ENCODE measurements at regions not wholly inside any gene's neighbourhood (a gene's known extent, or its start where the extent isn't known, plus 50 kb on each side); places are given as distances from the start of the nearest gene placed in this dataset.
A peak's percentile ranks its signal among the peaks of the same experiment; 100 is the strongest.
"Not testable (repeated sequence)": the region's sequence is repeated elsewhere in the genome, so short reads cannot be mapped to it uniquely, and the experiment has no call there.

GRCh38 chr11:81852896-81853295 lies 880.8 kb downstream of the FAM181B start:
- H3K27ac Mint-ChIP-seq: no peak overlapping the region
- DNase-seq: no peak
- H3K4me1 Mint-ChIP-seq: peaks cover 0 to 18% (median 6%) of the 10 kb centered on the region in 4 donors
- no peaks in the 10 kb centered on the region for H3K9me3 Mint-ChIP-seq
- H3K4me3 Mint-ChIP-seq: no peak overlapping the region
- H3K36me3 Mint-ChIP-seq: no peaks in the 10 kb centered on the region
- POLR2A ChIA-PET: no interaction called here
- no peak for ATAC-seq
- no peaks in the 10 kb centered on the region for H3K27me3 Mint-ChIP-seq

DNA sequence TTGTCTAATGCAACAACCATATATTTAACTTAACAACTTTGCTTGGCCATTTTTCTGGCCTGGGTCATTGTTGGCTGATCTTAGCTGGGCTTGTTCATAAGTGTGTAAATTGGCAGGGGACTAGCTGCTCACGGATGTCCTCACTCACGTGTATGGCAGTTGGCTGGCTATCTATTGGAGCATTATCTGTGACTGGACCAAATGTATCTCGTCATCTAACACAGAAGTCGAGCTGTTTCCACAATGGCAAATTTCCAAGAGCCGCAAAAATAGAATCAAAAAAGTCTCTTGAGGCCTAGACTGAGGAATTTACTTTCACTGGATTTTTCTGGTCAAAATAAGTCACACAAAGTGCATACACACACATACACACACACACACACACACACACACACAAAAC lies 893.3 kb downstream of the FAM181B start:
- no peak overlapping the region for H3K4me3 Mint-ChIP-seq
- H3K9me3 Mint-ChIP-seq: peaks cover 0 to 10% (median 0%) of the 10 kb centered on the region in 9 donors
- peaks cover 0 to 8% (median 3%) of the 10 kb centered on the region in 4 donors for H3K4me1 Mint-ChIP-seq
- no peak for ATAC-seq
- no peak for DNase-seq
- no peaks in the 10 kb centered on the region for H3K27me3 Mint-ChIP-seq
- no peak overlapping the region for H3K27ac Mint-ChIP-seq
- H3K36me3 Mint-ChIP-seq: peaks cover 0 to 3% (median 0%) of the 10 kb centered on the region in 3 donors
- POLR2A ChIA-PET: no interaction called here

DNA sequence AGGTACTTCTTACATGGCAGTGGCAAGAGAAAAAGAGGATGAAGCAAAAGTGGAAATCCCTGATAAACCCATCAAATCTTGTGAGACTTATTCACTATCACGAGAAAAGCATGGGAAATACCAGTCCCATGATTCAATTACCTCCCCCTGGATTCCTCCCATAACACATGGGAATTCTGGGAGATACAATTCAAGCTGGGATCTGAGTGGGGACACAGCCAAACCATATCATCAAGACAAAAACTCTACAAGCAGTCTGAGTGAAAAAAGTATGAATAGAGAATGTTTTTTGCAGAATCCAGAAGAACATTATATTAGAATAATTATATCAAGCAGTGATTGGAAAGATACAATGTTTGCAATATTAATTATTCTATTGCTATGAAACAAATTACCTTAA lies 893.7 kb downstream of the FAM181B start:
- Mint-ChIP-seq H3K36me3 (peaks cover 0 to 3% (median 0%) of the 10 kb centered on the region in 3 donors), H3K4me3 (no peak overlapping the region), H3K27me3 (no peaks in the 10 kb centered on the region), H3K4me1 (peaks cover 0 to 8% (median 3%) of the 10 kb centered on the region in 4 donors), H3K9me3 (peaks cover 0 to 10% (median 0%) of the 10 kb centered on the region in 9 donors), H3K27ac (no peak overlapping the region)
- ATAC-seq (no peak), DNase-seq (no peak)
- POLR2A ChIA-PET: no interaction called here

DNA sequence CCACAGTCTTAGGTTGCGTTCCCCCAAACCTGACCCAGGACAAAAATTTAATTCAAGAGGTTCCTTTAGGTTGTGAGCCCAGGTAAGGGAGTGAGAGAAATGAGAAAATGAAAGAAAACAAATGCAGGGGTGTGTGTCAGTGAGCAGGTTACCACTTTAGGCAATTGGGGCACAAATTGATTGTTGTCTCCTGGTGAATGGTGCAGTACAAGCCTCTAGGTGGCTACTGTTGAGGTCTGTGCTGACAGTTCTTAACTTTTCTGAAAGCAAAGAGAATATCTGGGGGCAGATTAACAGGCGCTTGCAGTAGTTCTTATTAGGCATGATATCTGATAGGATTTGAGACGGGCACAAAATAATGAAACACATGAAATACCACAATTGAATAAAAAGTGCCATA lies 894.6 kb downstream of the FAM181B start:
- no peak overlapping the region for H3K27ac Mint-ChIP-seq
- H3K9me3 Mint-ChIP-seq: peaks cover 0 to 10% (median 3%) of the 10 kb centered on the region in 9 donors
- ATAC-seq (no peak), DNase-seq (no peak)
- peaks cover 0 to 3% (median 0%) of the 10 kb centered on the region in 3 donors for H3K36me3 Mint-ChIP-seq
- no peak overlapping the region for H3K4me3 Mint-ChIP-seq
- POLR2A ChIA-PET: no interaction called here
- H3K27me3 Mint-ChIP-seq: no peaks in the 10 kb centered on the region
- H3K4me1 Mint-ChIP-seq: peaks cover 0 to 8% (median 3%) of the 10 kb centered on the region in 4 donors

GRCh38 chr11:81829976-81830375 lies 903.7 kb downstream of the FAM181B start:
- POLR2A ChIA-PET: no interaction called here
- Mint-ChIP-seq H3K27me3 (no peaks in the 10 kb centered on the region), H3K27ac (no peak overlapping the region), H3K4me1 (peaks cover 0 to 3% (median 0%) of the 10 kb centered on the region in 4 donors), H3K9me3 (peaks cover 0 to 39% (median 20%) of the 10 kb centered on the region in 9 donors), H3K4me3 (no peak overlapping the region), H3K36me3 (peaks cover 0 to 14% (median 12%) of the 10 kb centered on the region in 3 donors)
- ATAC-seq (no peak), DNase-seq (no peak)

GRCh38 chr11:81825346-81825745 lies 908.3 kb downstream of the FAM181B start:
- Mint-ChIP-seq H3K4me1 (peaks cover 0 to 10% (median 4%) of the 10 kb centered on the region in 4 donors), H3K4me3 (no peak overlapping the region), H3K27ac (no peak overlapping the region), H3K36me3 (no peaks in the 10 kb centered on the region), H3K9me3 (peaks cover 0 to 2% (median 0%) of the 10 kb centered on the region in 9 donors), H3K27me3 (no peaks in the 10 kb centered on the region)
- POLR2A ChIA-PET: no interaction called here
- no peak for ATAC-seq
- DNase-seq: no peak

DNA sequence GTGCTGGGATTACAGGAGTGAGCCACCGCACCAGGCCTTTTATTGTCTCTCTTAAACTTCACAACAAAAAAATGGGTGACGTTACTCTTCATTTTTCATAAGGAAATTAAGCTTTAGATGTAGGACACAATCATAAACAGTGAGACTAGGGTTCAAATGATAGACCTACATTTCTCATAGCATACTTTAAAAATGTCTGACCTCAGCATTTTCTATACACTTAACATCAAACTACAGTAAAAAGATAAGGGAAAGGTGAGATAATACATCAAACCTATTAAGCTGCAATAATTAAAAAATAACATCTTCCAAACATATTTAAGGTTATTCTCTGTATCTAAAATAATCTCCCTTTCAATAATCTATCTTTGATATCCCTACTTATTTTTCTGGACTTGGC lies 914.2 kb downstream of the FAM181B start:
- DNase-seq (no peak), ATAC-seq (no peak)
- Mint-ChIP-seq H3K9me3 (no peaks in the 10 kb centered on the region), H3K27ac (no peak overlapping the region), H3K4me1 (peaks cover 1 to 7% (median 4%) of the 10 kb centered on the region in 4 donors), H3K27me3 (no peaks in the 10 kb centered on the region), H3K36me3 (no peaks in the 10 kb centered on the region), H3K4me3 (no peak overlapping the region)
- POLR2A ChIA-PET: no interaction called here

DNA sequence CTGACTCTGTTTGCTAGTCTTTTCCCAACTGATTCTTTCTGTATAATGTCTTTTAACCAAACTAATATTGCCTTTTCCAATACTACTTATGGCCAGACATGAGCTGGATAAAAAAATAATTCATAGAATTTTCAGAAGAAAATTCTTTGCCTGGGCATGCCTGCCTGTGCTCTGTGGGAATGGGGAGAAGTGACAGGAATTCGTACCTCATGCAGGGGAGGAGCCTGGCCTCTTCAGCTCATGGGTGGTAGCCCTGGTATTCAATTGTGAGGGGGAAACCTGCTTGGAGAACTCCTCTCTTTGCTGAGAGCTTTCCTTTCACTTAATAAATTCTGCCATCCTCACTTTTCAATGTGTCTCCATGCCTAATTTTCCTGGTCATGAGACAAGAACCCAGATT lies 928.8 kb downstream of the FAM181B start:
- H3K36me3 Mint-ChIP-seq: peaks cover 0 to 8% (median 0%) of the 10 kb centered on the region in 3 donors
- no peak overlapping the region for H3K27ac Mint-ChIP-seq
- H3K27me3 Mint-ChIP-seq: no peaks in the 10 kb centered on the region
- peaks cover 0 to 9% (median 4%) of the 10 kb centered on the region in 9 donors for H3K9me3 Mint-ChIP-seq
- no peak overlapping the region for H3K4me3 Mint-ChIP-seq
- POLR2A ChIA-PET: no interaction called here
- DNase-seq (no peak), ATAC-seq (no peak)
- peaks cover 0 to 11% (median 3%) of the 10 kb centered on the region in 4 donors for H3K4me1 Mint-ChIP-seq

DNA sequence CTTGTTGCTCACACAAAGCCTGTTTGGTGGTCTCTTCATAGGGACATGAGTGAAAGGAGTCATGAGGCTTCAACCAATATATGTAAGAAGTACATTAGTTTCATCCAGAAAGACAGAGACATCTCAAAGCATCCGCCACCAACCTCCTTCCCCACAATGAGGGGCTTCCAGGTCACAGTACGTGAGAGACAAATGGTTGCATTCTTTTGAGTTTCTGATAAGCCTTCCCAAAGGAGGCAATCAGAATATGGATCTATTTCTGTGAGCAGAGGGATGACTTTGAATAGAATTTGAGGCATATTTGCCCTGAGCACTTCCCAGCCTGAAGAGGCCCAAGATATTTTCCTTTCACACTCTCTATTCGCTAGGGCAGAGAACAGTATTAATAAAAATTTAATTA lies 931.1 kb downstream of the FAM181B start:
- Mint-ChIP-seq H3K27me3 (no peaks in the 10 kb centered on the region), H3K9me3 (peaks cover 0 to 10% (median 4%) of the 10 kb centered on the region in 9 donors), H3K27ac (no peak overlapping the region), H3K36me3 (peaks cover 0 to 12% (median 0%) of the 10 kb centered on the region in 3 donors), H3K4me1 (peaks cover 0 to 12% (median 6%) of the 10 kb centered on the region in 4 donors), H3K4me3 (no peak overlapping the region)
- ATAC-seq: no peak
- POLR2A ChIA-PET: no interaction called here
- no peak for DNase-seq

DNA sequence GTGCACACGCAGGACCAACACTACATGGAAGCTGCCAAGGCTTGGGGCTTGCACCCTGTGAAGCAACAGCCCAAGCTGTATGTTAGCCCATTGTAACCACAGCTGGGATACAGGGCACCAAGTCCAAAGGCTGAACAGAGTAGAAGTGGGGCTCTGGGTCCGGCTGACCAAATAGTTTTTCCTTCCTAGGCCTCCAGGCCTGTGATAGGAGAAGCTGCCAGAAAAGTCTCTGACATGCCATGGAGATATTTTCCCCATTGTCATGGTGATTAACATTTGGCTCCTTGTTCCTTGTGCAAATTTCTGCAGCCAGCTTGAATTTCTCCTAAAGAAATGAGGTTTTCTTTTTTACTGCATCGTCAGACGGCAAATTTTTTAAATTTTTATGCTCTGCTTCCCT lies 941.2 kb downstream of the FAM181B start:
- no peak overlapping the region for H3K27ac Mint-ChIP-seq
- H3K4me3 Mint-ChIP-seq: no peak overlapping the region
- H3K36me3 Mint-ChIP-seq: no peaks in the 10 kb centered on the region
- POLR2A ChIA-PET: no interaction called here
- H3K4me1 Mint-ChIP-seq: peaks cover 5 to 9% (median 8%) of the 10 kb centered on the region in 4 donors
- no peaks in the 10 kb centered on the region for H3K9me3 Mint-ChIP-seq
- ATAC-seq: no peak
- DNase-seq: no peak
- no peaks in the 10 kb centered on the region for H3K27me3 Mint-ChIP-seq

DNA sequence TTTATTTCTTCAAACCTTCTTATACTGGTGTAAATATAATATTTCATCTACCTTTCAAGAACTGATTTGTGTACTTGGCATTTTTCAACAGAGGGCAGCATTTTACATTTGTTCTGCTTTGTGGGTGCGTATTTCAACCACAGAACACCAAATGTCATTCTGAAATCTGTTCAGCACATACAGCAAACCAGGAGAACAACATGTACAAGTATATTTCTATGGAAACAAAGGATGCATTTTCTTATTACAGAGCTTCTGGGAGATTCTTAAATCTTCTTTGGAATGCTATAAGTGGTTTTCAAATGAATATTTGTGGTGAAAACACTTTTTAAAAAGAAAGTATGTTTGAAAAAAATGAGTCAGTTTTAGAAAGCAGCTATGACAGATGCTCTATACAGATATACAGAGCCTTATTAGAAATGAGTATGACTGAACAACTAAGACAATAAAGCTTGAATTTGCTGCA lies 946.0 kb downstream of the FAM181B start:
- peak; percentile 67 to 68 for ATAC-seq
- H3K9me3 Mint-ChIP-seq: no peaks in the 10 kb centered on the region
- no peak overlapping the region for H3K27ac Mint-ChIP-seq
- DNase-seq: peak in 5 of 10 donors; percentile 1 to 58 (median 47)
- no peak overlapping the region for H3K4me3 Mint-ChIP-seq
- H3K36me3 Mint-ChIP-seq: no peaks in the 10 kb centered on the region
- peaks cover under 1 to 10% (median 8%) of the 10 kb centered on the region in 4 donors for H3K4me1 Mint-ChIP-seq
- no peaks in the 10 kb centered on the region for H3K27me3 Mint-ChIP-seq
- POLR2A ChIA-PET: no interaction called here

GRCh38 chr11:81772166-81772565 lies 961.5 kb downstream of the FAM181B start:
- ATAC-seq (no peak), DNase-seq (no peak)
- H3K4me1 Mint-ChIP-seq: no peaks in the 10 kb centered on the region
- H3K36me3 Mint-ChIP-seq: no peaks in the 10 kb centered on the region
- no peak overlapping the region for H3K4me3 Mint-ChIP-seq
- H3K9me3 Mint-ChIP-seq: no peaks in the 10 kb centered on the region
- no peak overlapping the region for H3K27ac Mint-ChIP-seq
- peaks cover 0 to 2% (median 0%) of the 10 kb centered on the region in 5 donors for H3K27me3 Mint-ChIP-seq
- POLR2A ChIA-PET: no interaction called here

DNA sequence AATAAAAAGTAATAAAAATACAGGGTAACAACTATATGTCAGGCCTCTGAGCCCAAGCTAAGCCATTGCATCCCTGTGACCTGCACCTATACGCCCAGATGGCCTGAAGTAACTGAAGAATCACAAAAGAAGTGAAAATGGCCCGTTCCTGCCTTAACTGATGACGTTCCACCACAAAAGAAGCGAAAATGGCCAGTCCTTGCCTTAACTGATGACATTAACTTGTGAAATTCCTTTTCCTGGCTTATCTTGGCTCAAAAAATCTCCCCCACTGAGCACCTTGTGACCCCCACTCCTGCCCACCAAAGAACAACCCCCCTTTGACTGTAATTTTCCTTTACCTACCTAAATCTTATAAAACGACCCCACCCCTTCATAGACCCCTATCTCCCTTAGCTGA lies 963.8 kb downstream of the FAM181B start:
- H3K36me3 Mint-ChIP-seq, ATAC-seq, H3K9me3 Mint-ChIP-seq, H3K27ac Mint-ChIP-seq, H3K4me3 Mint-ChIP-seq, POLR2A ChIA-PET, H3K4me1 Mint-ChIP-seq, DNase-seq, H3K27me3 Mint-ChIP-seq: not testable (repeated sequence)

DNA sequence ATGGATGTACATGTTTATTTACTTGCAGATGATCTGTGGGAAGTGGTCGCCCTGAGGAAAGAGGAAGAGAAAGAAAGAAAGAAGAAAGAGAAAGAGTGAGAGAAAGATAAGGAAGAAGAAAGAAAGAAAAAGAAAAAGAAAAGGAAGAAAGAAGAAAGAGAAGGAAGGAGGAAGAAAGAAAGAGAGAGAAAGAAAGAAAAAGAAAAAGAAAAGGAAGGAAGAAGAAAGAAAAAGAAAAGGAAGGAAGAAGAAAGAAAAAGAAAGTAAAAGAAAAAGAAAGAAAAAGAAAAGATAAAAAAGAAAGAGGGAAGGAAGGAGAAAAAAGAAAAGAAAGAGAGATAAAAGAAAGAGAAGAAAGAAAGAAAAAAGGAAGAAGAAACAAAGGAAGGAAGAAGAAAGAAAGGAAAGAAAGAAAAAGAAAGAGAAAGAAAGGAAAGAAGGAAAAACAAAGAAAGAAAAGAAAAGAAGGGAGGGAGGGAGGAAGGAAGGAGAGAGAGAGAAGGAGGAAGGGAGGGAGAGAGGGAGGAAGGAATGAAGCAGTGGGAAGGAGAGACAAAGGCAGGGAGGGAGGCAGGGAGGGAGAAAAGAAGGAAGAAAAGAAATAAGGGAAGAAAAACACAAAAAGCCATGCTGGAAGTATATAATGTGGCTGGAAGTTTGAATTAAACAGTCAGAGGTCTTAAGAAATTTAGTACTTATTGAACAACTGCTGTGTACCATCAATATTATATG lies 976.6 kb downstream of the FAM181B start:
- Mint-ChIP-seq H3K4me3 (no peak overlapping the region), H3K9me3 (no peaks in the 10 kb centered on the region), H3K27ac (no peak overlapping the region), H3K36me3 (no peaks in the 10 kb centered on the region), H3K4me1 (peaks cover 0 to 2% (median 0%) of the 10 kb centered on the region in 4 donors), H3K27me3 (peaks cover 0 to 10% (median 4%) of the 10 kb centered on the region in 5 donors)
- POLR2A ChIA-PET: no interaction called here
- DNase-seq (no peak), ATAC-seq (no peak)
